Activated T-helper 9 cell treated with anti-CD3 and anti-CD28 coated beads, Interleukin-2, amount 50 U/mL, for 16 hours (primary cell): ENCODE measurements at regions not wholly inside any gene's neighbourhood (a gene's known extent, or its start where the extent isn't known, plus 50 kb on each side); places are given as distances from the start of the nearest gene placed in this dataset.

ENCODE experiments used
- DNase-seq: peaks from one replicate; pipeline ENCODE4 v3.0.0-alpha.2; 2020; ENCODE audit warnings: low read depth

DNA sequence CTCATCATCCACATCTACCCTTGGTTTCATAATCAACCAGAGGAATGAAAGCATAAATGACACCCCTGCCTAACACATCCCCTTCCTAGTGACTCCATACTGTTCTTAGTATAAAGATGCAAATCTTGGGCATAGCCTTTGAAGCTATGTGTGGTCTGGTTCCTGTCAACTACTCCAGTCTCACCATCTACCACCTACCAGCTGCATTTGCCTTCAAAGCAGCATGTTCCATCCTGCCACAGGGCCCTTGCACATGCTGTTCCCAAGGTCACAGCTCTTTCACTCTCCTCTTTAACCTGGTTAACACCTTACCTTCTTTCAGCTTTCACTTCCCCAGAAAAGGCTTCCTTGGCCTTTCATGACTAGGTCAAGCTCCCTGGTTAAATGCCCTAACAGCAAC, 62.3 kb upstream of the ARHGEF3 start:
- DNase-seq, result no peak

DNA sequence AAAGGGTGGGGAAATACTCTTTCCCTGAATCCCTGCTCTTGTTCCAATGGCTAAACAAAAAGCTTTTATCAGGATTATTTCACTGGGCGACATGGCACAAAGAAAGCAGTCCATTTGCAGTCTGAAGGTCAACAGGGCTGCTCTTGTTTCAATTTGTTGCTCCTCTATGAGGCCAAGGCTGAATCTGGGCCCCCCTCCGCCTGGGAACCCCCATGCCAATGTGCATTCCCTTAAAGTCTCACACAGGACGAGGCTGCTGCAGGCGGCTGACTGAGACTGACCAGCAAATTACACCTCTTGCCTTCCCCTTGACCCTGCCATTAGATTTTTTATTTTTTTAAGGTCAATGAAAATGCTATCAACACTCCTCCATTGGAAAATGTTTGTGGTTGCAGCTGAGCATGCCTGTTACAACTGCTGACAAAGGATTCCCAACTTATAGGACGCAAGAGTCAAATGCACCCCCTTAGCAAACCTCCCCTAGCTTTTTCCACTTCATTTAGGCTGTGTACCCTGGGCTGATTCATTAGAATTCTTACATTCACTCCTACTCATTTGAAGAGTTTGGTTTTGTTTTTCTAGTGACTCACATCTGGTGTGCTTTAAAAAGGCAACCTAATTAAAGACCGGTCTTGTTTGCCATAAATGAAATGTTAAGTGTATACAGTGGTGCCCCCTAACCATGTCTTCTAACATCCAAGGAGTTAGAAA, 60.8 kb upstream of the ARHGEF3 start:
- DNase-seq, result no peak

DNA sequence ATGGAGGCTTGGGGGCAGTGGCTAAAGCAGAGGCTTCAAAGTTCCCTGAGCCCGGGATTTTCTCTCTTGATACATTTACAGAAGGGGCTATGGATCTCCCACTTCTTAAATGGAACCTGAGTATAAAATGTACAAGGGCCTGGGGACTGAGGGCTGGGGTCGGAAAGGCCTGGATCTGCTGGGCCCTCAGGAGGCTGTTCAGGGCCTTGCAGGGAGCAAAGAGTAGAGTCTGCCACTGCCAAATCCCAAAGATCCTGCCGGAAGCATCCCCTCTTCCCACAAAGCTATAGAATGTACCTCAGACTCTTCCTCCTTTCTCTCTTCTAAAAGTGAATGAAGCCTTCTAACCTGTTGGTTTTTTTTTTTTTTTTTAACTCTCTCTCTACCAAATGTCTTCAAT, 59.8 kb upstream of the ARHGEF3 start:
- no peak for DNase-seq

DNA sequence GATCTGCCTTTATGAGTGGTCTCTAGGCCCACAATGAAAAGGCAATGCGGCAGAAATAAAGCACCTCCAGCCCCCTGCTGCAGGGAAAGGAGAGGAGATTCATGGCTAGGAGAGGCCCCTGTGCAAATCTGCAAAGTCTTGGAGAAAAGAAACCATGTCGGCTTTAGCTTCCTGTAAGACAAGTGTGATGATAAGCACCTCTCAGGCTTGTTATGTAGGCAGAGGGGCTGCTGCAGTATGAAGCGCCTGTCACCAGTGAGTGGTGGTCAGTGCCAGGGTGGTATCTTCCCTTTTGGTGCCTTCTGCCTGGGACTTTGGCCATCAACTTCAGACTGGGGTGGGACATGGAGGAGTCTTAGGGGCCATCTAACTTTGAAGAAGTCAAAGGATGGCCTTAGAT, 59.2 kb upstream of the ARHGEF3 start:
- no peak for DNase-seq

DNA sequence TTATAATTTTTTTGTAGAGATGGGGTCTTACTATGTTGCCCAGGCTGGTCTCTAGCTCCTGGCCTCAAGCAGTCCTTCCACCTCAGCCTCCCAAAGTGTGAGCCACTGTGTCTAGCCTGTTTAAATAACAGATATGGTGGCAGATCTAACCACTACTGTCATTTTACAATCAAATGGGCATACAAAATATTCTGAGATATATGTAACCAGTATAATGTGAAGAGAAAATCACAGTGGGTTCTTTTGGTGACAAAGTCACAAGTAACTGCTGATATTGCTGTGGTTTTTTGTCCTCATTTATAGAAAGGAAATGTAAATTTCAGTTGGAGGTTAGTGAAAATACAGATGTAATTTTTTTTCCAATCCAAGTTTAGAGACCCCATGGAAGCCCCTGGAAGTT, 58.6 kb upstream of the ARHGEF3 start:
- no peak for DNase-seq

DNA sequence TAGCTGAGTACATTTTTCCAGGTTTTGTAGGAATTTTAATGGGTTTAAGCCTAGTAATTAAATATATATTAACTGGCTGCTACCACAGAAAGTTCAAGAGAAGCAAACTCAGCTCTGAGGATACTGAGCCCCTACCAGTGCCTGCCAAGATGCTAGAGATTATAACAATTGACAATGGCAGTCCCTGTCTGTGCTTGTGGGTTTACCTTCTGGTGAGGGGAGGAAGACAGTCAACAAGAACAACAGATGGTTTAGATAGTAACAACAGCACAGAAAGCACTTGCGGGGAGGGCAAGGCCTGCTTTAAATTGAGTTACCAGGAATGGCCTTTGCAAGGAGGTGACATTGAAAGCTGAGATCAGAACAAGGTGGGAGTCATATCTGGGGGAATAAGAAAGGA, 56.6 kb upstream of the ARHGEF3 start:
- DNase-seq, result no peak

DNA sequence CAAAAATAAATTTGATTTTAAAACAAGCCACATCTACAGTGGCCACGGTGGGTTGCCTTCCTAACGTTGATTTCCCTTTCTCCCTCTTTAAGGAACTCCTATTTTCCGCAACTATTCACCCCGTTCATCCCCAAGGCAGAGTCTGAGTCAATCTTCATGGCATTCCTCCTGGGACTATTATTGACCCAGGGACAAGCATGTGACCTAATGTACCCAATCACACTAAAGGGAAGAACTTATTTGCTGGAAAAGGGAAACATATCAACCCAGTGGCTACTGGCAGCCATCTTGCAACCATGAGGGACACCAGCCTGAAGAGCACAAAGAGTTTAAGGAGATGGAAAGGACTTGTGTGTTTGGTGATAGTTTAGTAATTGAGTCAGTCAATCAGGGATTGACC, 55.4 kb upstream of the ARHGEF3 start:
- DNase-seq, result no peak

DNA sequence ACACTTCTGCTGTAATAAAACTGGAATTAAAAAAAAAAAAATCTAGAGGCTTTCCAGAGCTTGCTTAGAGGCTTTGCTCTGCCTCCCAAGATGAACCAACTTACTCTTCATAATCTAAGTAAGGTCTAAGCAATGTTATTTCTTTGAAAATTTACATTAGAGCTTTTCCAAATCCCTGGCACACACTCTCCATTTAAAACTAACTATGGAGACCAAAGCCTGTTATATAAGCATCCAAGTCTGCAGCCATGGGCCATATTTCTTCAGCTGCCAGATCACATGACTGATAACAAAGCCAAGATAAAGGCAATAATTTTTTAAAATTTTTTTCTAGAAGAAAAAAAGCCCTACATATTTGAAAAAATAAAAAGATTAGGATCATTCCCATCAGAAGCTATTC, 55.0 kb upstream of the ARHGEF3 start:
- DNase-seq, result no peak

DNA sequence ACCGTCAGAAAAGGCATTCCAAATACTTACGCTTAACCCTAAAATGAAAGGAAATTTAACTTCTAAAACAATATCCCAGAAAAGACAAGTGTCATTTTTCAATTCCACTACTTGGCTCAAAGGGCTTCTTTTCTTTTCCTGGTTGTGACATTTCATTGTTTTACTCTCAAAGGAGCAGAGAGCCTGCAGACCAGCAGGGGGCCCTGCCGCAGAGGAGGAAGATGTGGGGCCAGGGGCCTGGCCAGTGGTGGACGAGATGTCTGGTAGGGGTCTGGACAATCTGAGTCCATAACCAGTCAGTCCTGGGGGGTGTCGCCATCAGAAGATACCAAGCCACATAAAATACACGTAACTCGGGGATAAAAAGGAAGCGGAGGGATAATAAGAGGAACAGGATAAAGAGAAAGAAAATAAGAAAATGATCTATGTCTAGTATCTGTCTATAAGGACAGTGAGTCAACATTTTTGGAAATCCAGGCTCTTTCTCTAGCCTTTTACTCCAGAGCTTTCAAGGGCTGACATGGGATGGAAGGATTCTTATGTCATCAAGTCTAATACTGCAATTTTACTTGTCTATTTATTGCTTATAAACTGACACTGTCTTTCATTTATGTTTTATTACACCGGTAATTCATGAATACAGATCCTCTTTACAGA, 54.2 kb upstream of the ARHGEF3 start:
- no peak for DNase-seq

DNA sequence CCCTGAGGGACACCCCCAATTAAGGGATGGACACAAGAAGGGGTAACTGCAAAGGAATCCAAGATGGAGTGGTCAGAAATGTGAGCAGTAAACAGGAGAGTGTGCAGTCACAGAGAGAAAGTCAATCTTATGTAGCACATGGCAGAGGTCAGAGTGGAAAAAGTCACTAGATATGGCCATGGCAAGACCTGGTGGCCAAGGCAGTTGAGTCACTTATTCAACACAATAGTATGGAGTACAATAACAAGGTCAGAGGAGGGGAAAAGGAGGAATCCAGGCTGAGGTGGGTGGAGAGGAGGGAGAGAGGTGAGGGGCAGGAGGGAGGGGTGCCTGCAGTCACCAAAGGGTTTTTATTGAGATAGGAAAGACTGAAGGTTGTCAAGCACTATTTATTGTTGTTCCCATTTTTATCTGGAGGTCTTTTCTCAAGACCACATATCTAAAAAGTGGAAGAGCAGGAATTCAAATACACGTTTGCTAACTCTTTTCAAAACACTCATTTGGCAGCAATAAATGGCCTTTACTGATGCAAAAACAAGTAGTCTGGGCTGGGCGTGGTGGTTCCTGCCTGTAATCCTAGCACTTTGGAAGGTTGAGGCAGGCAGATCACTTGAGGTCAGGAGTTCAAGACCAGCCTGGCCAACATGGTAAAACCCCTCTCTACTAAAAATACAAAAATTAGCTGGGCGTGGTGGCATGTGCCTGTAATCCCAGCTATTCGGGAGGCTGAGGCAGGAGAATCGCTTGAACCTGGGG, 53.3 kb upstream of the ARHGEF3 start:
- DNase-seq, result no peak

DNA sequence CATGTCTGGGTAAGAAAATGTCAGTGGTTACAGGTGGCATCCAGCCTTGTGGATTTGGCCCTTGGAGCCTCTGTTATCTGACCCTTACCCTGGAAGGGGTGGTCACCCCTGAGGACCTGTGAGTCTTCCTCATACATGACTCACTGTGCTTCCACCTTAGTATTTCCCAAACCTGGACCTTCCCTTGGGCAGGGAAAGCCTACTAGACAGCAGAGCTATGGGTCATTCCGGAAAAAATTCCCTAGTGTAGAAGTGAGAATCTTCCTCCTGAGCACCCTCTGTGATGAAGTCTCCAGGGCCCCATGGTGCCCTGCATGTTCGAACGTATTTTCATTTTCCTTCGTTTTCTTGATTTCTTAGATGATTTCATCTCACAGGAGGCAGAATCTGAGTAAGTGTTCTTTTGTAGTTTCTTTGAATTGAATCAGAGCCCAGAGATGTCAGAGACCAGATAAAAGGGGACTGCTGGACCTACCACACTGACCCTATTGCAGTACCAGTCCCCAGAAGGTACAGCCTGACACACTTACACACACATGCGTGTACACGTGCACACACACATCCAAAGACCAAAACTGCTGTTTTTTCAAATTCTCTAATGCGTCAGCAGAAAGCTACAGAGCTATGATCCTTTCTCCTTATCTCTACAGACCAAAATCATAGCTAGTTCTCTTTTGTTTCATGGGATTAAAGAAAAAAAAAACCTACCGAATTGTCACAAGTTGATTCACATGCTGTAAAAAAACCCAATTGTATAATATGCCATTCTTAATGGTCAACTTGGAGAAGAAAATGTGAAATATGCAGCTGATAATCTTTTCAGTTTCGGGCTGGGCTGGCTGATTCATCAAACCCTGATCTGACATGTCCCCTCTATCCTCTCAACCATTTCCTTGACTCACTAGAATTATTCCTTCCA, 50.5 kb upstream of the ARHGEF3 start:
- DNase-seq, result no peak
